DND-41 (cell line): ENCODE measurements at regions not wholly inside any gene's neighbourhood (a gene's known extent, or its start where the extent isn't known, plus 50 kb on each side); places are given as distances from the start of the nearest gene placed in this dataset.

Experiments
- CTCF ChIP-seq: IDR thresholded peaks from 2 replicates; pipeline ENCODE4 v1.5.1; 2012; ENCODE audit warnings: borderline replicate concordance, low read length, moderate library complexity, mild to moderate bottlenecking; ENCODE audit not compliant: poor library complexity, severe bottlenecking; ENCODE audit errors: extremely low read depth
- EZH2 ChIP-seq: IDR thresholded peaks from 3 replicates; pipeline ENCODE4 v1.6.1; 2012; ENCODE audit warnings: borderline replicate concordance, low read depth, mild to moderate bottlenecking, moderate library complexity, low read length, inconsistent platforms; ENCODE audit not compliant: severe bottlenecking

- no peak for TF ChIP-seq CTCF
- no peak for TF ChIP-seq EZH2
Measured at GRCh38 chr15:66896611-66897010, 168.8 kb upstream of the SMAD3 start.
